ENCODE measurements at regions not wholly inside any gene's neighbourhood (a gene's known extent, or its start where the extent isn't known, plus 50 kb on each side); places are given as distances from the start of the nearest gene placed in this dataset.
"Not testable (repeated sequence)": the region's sequence is repeated elsewhere in the genome, so short reads cannot be mapped to it uniquely, and the experiment has no call there.

DNA sequence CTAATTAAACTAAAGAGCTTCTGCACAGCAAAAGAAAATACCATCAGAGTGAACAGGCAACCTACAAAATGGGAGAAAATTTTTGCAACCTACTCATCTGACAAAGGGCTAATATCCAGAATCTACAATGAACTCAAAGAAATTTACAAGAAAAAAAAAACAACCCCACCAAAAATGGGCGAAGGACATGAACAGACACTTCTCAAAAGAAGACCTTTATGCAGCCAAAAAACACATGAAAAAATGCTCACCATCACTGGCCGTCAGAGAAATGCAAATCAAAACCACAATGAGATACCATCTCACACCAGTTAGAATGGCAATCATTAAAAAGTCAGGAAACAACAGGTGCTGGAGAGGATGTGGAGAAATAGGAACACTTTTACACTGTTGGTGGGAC, 100.7 kb downstream of the GPX5 start:
- DNase-seq = not testable (repeated sequence)

DNA sequence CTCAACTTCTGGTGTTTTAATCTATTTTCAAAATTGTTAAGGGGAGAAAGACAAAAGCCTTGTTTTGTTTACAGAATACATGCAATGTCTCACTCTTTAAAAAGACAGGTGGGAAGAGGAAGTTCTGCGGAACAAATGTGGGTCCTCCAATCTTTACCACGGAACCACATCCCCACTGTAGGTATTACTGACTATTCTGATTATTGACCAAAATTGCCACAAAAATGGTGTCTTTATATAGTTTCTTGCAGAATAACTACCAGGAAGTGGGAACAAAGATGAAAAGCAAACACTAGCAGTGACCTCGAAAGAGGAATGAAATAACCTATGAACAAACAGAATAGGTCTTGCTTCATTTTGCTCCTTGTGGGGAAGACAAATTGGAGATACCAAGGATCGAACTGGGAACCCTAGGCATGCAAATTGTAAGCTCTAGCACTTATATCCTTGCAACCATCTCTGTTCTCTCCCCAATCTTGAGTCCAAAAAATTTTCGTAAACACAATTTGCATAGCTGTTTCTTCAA, 106.7 kb downstream of the GPX5 start:
- no peak for DNase-seq

DNA sequence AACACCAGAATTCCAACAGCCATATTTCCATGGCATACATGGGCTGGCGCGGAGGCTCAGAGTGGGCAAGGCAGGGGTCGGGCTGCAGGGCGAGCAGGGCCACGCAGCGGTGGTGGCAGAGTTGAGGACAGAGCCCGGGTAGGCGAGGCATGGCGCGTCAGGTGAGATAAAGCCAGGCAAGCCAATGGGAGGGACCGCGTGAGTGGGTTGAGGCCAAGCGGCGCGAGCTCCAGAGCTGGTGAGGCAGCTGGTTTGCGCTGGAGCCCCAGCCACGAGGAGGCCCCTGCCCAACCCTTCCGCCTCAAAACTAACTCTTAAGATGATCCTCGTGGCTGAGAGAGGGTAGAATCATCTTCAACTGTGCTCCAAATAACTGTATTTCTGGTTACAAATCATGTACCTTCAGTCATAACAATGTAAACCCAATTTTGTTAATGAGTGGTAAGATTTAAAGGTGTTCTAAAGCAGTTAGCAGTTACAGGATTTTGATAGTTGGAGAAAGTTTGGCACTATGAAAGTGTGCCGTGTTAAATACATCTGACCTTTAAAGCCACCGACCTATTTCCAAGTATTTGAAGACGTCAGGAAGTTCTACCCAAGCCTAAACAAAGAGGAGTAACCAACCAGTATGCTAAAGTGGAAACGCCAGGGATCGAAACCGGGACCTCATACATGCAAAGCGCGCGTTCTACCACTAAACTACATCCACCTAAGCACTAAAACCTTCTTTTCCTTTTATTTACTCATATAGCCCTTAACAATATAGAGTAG, 107.9 kb downstream of the GPX5 start:
- DNase-seq = no peak

DNA sequence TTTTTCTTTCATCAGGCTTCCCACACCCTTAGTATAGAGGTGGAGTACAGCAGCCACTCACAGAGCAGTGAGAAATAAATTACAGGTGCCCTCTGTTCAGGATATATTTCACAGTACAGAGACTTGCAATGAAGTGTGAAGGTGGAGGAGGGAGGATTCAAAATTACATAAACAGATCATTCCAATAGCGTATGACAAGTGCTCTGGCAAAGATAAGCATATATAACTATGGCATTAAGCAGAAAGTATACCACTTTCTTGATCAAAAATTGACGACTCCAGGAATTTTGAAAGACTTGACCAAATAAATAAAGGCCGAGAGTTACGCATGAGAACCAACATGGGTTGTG, 108.7 kb downstream of the GPX5 start:
- DNase-seq = no peak

DNA sequence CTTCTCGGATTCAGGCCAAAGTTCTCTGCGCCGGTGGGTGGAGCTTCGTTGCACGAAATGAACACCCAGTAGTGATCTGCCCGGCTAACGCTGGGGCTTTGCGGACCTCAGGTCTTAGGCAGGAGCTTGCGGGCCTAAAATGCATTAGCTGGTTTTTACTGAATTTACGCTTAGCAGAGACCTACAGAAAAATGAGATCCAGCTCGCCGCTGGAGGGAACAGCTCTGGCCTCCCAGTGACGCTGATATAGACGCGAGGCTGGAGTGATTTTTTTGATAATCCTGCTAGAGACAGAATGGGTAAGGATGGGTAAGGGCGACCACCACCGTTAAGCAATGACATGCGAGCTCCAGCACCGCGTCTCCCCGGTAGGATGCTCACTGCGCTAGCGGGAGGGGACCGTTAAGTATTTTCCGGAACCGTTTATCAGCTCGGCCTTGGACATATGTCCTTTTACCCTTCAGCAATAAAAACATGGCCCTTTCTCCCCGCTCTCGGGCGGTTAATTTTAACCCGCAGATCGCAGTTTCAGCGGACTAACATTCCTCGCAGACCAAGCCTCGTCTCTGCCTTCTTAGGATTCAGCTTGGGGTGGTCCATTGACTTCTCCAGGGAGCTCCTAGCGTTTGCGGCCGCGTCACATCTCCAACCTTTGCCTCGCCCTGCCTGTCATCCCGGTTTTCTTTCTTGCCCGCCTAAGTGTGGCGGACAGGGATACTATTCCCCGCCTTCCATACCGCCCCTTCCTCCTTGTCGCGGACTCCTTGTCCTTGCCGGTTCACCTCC, 109.3 kb downstream of the GPX5 start:
- no peak for DNase-seq

DNA sequence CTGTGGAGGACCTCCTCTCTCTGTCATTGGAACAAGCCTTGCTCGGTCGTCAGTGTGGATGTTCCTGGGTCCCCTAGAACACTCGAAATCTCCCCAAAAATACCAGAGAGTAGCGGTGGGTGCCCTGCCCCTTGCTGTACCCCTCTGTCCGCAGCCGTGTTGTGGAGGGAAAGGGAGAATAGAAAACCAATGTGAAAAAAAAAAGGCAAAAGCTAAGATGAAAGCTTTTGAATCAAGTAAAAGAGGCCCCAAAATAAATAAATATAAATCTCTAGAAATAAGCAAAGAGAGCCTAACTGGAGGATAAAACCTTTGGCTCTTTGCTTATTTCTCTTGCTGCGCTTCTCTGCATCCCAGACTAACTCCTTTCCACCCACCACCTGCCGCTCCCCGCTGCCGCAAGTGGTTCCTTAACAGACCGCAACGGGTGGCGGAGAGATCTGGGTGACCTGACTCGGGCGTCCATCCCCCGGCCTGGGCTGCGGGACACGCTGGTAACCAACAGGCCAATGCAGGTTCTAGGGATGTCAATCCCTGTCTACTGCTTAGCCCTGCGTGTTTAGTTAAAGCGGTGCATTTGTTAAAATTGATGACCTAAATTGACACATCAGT, 110.0 kb downstream of the GPX5 start:
- no peak for DNase-seq

DNA sequence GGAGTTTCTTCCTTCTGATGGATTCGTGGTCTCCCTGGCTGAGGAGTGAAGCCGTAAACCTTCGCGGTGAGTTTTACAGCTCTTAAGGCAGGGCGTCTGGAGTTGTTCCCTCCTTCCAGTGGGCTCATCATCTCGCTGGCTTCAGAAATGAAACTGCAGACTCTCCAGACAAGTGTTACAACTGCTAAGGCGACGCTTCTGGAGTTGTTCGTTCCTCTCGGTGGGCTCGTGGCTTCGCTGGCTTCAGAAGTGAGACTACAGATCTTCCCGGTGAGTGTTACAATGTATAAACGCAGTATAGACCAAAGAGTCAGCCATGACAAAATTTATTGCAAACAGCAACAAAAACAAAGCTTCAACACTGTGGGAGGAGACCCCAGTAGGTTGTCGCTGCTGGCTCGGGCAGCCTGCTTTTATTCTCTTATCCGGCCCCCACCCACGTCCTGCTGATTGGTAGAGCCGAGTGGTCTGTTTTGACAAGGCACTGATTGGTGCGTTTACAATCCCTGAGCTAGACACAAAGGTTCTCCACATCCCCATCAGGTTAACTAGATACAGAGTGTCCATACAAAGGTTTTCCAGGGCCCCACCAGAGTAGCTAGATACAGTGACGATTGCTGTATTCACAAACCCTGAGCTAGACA, 113.2 kb downstream of the GPX5 start:
- DNase-seq = no peak

DNA sequence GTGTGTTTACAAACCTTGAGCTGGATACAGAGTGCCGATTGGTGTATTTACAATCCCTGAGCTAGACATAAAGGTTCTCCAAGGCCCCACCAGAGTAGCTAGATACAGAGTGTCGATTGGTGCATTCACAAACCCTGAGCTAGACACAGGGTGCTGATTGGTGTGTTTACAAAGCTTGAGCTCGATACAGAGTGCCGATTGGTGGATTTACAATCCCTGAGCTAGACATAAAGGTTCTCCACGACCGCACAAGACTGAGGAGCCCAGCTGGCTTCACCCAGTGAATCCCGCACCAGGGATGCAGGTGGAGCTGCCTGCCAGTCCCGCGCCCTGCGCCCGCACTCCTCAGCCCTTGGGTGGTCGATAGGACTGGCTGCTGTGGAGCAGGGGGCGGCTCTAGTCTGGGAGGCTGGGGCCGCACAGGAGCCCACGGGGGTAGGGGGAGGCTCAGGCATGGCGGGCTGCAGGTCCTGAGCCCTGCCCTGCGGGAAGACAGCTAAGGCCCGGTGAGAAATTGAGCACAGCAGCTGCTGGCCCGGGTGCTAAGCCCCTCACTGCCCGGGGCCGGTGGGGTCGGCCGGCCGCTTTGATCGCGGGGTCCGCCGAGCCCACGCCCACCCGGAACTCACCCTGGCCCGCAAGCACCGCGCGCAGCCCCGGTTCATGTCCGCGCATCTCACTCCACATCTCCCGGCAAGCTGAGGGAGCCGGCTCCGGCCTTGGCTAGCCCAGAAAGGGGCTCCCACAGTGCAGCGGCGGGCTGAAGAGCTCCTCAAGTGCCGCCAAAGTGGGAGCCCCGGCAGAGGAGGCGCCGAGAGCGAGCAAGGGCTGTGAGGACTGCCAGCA, 114.0 kb downstream of the GPX5 start:
- not testable (repeated sequence) for DNase-seq

DNA sequence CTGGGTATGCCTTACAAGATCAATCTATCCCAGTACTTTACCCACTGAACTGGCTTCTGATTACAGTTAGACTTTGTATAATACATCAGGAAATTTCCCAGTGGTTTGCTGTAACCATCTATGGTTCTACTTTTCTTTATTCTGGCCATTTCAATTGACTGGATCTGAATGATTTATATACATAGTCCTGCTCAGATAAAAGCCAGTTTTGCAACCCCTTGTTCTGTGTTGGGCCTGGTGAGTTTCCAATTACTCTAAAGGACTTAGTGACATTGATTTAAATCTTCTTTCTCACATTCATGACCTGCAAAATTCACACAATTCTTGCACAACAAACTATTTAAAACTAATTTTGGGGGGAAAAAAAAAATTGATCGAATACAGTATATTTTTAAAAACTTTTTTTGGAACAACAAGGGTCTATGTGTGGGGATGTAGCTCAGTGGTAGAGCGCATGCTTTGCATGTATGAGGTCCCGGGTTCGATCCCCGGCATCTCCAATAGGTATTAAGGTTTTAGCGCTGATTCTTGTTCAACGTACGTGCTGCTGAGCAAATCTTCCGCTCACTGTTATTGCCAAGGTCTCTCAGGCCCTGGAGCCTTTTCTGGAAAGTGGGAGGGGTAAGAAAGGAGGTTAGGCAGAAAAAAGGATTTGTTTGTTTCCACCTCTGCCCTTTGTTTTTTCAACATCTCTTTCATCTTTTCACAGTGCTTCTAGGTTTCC, 117.5 kb downstream of the GPX5 start:
- no peak for DNase-seq

DNA sequence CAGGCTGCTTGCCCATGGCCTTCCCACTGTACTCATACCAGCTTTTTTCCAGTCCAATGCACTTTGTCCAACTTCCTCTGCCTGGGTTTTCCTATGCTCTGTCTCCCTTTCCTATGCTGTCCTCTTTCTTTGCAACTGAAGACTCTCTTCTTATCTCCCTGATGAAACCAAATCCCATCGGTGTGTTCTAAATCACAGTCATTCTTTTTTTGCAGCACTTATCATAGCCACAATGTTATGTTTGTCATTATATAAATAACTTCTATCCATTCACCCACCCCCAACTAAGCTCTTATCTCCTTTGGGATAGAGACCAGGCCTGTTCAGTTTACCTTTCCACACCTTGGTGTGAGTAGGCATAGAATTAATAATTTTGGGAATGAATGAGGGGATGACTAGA, 121.0 kb downstream of the GPX5 start:
- DNase-seq = no peak

DNA sequence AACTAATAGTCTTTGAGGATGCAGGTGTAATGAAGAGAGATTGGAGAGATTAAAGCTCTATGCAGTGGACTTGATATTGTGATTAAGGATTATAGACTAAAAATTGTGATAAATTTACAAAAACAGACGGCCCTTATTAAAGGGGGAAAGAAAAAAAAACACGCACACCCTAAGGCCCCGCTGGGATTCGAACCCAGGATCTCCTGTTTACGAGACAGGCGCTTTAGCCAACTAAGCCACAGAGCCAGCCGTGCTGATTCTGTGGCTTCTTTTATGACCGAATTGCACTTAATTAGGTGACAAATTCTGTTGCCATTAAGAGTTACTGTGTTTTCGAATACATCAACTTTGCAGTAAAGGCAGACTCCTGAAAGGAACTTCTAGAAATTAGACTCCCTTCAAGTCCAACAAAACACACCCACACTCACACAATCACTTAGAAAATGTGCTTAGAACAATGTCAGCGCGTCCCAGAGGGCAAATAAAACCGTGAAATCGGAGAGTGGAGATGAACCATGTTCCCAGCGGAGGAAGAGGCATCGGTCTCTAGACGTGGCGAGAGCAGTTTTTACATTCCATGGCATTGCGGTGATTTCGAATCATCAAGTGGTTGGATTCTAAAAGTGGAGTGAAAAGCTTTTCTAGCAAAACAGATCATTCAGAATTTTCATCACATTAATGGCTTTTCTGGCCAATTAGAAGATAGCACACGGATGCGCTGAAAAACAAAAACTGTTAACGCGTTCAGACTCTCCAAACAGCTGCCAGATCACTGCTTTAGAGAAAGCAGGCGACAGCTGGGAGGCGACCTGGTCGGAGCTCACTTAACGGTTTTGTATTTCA, 122.6 kb downstream of the GPX5 start:
- DNase-seq = no peak

DNA sequence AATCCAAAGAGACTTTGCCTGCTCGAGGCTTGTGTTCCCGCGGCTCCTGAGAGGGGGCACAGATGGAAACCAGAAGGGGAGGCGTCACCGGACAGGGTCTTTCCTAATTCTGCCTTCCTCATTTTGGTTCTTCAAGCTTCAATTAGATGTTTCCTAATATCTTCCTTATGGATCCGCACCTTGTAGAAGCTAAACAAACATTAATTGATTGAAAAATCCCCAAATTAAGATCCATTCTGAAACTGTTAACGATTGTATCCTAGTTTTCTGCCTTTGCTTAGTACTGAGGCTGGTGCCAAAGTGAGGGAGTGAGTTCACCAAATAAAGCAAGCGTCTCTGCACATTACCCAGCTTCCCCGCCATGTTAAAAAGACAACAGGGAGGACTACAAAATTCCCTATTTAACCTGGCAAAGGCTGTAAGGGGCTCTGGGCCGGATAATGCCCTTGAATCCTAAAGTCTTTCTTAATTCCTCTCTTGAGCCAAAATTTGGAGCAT, 123.2 kb downstream of the GPX5 start:
- no peak for DNase-seq

DNA sequence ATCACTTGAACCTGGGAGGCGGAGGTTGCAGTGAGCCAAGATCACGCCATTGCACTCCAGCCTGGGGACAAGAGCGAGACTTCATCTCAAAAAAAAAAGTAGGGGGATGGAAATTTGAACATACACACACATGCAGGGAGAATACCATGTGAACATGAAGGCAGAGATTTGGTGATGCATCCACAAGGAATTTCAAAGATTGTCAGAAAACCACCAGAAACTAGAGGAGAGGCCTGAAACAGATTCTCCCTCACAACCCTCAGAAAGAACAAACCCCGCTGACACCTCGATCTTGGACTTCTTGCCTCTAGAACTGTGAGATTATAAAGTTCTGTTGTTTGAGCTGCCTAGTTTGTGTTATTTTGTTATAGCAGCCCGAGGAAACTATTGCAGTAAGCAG, 125.5 kb downstream of the GPX5 start:
- no peak for DNase-seq

DNA sequence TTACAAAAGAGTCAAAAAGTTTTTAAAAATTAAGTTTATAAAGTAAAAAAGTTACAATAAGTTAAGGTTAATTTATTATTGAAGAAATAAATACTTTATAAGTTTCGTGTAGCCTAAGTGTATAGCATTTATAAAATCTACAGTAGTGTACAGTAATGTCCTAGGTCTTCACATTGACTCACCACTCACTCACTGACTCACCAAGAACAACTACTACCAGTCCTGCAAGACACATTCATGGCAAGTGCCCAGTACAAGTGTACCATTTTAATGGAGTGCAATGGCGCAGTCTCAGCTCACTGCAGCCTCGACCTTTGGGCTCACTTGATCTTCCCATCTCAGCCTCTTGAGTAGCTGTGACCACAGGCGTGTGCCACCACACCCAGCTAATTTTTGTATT, 128.2 kb downstream of the GPX5 start:
- no peak for DNase-seq

DNA sequence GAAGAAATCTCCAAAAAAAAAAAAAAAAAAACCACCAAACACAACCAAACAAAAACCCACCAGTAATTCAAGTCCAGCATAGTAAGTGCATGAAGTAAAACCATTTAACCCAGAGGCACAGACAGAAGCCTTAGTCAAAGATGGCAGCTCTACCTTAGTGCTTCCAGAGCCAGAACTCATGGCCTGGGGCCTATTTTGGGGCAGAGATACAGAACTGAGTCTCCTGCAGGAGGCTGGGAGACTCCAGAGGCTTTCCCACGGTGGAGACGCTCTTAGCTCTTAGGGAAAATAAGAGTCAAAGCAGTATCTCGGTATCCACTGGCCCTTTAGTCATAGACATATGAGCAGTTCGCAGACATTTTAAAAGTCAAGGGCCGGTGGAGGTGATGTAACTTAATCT, 129.5 kb downstream of the GPX5 start:
- DNase-seq = no peak

DNA sequence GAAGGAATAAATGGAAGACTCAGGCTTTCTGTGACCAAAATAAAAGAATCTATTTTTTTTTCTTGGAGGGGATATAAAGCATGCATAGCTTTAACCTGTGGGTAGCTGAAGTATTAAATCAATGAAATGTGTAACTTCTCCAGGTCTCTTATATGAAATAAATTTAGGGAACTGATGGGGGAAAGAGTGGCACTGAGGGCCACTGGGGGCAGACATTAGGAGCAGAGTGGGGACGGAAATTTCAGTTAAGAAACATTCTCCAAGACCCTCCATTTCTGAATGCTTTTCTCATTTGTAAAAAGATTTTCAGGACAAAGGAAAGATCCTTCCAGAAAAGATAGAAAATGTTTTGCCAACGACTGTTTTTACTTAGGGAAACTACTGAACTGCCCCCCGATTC, 131.0 kb downstream of the GPX5 start:
- DNase-seq = no peak

DNA sequence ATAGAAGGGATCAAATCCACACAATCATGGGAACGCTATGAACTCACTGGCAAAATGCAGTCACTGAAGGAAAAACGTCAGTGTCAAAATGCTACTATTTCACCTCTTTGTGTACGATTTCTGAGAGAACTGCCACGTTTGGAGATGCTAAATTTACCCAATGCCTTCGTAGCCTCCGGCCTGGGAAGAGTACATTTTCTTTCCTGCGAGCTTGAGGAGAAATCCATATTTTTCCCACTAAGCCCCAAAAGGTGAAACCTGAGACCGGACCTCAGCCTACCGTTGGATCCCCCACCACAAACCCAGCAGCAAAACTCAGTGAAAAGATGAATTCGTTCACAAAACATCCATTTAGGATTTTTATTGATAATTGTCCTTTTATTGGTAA, 131.7 kb downstream of the GPX5 start:
- DNase-seq = no peak

DNA sequence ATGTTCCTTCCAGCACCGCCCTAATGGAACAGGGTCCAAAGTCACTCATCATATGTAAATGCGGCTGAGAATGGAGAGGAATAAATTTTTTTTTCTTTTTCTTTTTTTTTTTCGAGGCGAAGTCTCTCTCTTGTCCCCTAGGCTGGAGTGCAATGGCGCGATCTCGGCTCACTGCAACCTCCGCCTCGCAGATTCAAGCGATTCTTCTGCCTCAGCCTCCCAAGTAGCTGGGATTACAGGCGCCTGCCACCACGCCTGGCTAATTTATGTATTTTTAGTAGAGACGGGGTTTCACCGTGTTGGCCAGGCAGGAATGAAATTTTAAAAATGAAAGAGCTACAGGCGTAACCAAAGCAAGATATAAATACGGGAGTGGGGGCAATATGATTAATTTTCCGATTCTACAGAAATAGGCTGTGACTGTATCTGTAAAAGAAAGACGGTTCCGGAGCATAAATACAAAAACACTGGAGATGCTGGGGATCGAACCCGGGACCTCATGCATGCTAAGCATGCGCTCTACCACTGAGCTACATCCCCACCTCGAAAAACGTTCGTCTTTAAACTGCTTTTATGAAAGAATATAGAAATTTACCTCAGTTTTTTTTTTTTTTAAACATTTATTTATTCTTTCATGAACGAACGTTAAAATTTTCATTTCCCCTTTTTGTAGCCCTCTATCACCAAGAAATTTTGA, 132.2 kb downstream of the GPX5 start:
- DNase-seq = no peak

DNA sequence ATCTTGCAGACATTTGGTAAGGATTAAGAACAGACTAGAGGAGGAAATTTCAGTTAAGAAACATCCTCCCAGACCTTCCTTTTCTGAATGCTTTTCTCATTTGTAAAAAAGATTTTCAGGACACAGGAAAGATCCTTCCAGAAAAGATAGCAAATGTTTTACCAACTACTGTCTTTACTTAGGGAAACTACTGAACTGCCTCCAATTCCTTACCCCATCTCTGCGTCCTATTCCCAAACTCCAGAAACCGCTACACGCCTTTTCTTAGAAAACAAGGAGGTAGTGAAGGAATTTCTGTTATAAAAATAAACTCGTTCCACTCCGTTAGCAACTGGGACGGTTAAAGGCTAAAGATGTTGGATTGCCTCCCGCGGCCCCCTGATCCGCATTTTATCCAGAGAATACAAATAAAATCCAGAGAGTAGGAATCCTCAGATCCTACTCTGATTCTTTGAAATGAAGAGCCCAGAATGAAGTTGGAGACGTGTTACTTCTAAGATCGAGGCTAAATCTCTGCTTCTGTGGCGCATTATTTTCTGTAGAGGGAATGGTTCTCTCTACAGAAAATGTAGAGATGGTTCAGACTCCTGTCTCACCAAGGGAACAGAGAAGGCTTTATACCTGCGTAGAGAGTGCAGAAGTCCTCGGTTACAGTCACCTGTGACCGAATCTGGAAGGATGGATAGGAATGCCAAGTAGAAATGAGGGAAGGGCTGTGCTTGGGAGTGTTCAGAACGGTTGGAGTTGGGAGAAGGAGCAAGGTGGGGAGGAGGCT, 133.0 kb downstream of the GPX5 start:
- no peak for DNase-seq
